Panc1 (cell line): ENCODE measurements at regions not wholly inside any gene's neighbourhood (a gene's known extent, or its start where the extent isn't known, plus 50 kb on each side); places are given as distances from the start of the nearest gene placed in this dataset.

Experiments
- ATAC-seq: fragments of 200-7000 bp; cut with Tn5 transposase; 2 replicates; pipeline ENCODE4 v1.9.1; 2020; ENCODE audit warnings: mild to moderate bottlenecking, moderate library complexity
- BruUV-seq: library from RNA; stranded (reverse); fragments of 400-500 nt; replicated peaks from 2 replicates; lab custom pipeline; 2021; lab: Mats Ljungman, UMichigan
- CTCF ChIA-PET: fragments of 300-600 bp; sonication (Branson Sonifier 250); formaldehyde crosslinking; loops from one replicate; lab custom pipeline; 2022; ENCODE audit warnings: antibody characterized with exemption; lab: Charles Lee
- POLR2A ChIA-PET: fragments of 300-600 bp; sonication (Branson Sonifier 250); formaldehyde crosslinking; loops from one replicate; lab custom pipeline; 2022; ENCODE audit warnings: antibody characterized with exemption; lab: Charles Lee
- DNase-seq: peaks from one replicate; pipeline ENCODE4 v3.0.0-alpha.2; 2010; ENCODE audit warnings: low read depth, low spot score
- H3K27ac ChIP-seq: 2 replicates; pipeline ENCODE4 v1.5.1; 2011; ENCODE audit warnings: mild to moderate bottlenecking, low read length, inconsistent platforms
- H3K27me3 ChIP-seq: fragments of 200-500 bp; sonication (Bioruptor generic); 2 replicates; pipeline ENCODE4 v1.6.0; 2014; ENCODE audit warnings: low read length, inconsistent platforms; ENCODE audit not compliant: control insufficient read depth, insufficient read depth
- H3K36me3 ChIP-seq: fragments of 200-500 bp; sonication (Bioruptor generic); 2 replicates; pipeline ENCODE4 v1.5.1; 2014; ENCODE audit warnings: inconsistent platforms, mild to moderate bottlenecking, low read length, moderate library complexity; ENCODE audit not compliant: control insufficient read depth, insufficient read depth
- H3K4me1 ChIP-seq: 2 replicates; pipeline ENCODE4 v1.5.1; 2011; ENCODE audit warnings: inconsistent platforms, mild to moderate bottlenecking, low read length, moderate library complexity; ENCODE audit not compliant: control insufficient read depth, insufficient read depth
- H3K4me3 ChIP-seq, 2 experiments: 2 replicates each; pipeline ENCODE4 v1.5.1; 2011 to 2012; ENCODE audit warnings: low read depth in 2 of 2, low read length in 2 of 2, mild to moderate bottlenecking in 2 of 2, inconsistent platforms in 1 of 2, moderate library complexity in 1 of 2
- H3K9me3 ChIP-seq: fragments of 200-500 bp; sonication (Bioruptor generic); 2 replicates; pipeline ENCODE4 v1.5.1; 2014; ENCODE audit warnings: low read depth, mild to moderate bottlenecking, inconsistent platforms, low read length, moderate library complexity; ENCODE audit not compliant: control insufficient read depth, insufficient read depth
- POLR2AphosphoS5 ChIP-seq: IDR thresholded peaks from 2 replicates; pipeline ENCODE4 v1.6.1; 2012; ENCODE audit warnings: mild to moderate bottlenecking, low read depth, low read length, moderate library complexity
- SIN3A ChIP-seq: IDR thresholded peaks from 2 replicates; pipeline ENCODE4 v1.6.1; 2012; ENCODE audit warnings: low read depth, mild to moderate bottlenecking, low read length, moderate library complexity, borderline replicate concordance; ENCODE audit not compliant: insufficient read depth
- TCF7L2 ChIP-seq: IDR thresholded peaks from 2 replicates; pipeline ENCODE4 v1.6.1; 2011; ENCODE audit warnings: mild to moderate bottlenecking, low read depth, low read length, inconsistent platforms
- in situ Hi-C: cut with HindIII; loops from 2 replicates; pipeline ENCODE4 v1.10.0; 2016; ENCODE audit warnings: low sequenced_read_pairs, low pct_unique_long_range_greater_than_20kb
- intact Hi-C: fragments of 100-400 bp; cut with micrococcal nuclease; formaldehyde crosslinking; loops from one replicate; pipeline ENCODE4 v1.10.0; 2022; ENCODE audit not compliant: unreplicated experiment
- TF ChIP-seq, protein P1 (sequence below), 2 experiments: IDR thresholded peaks; 2 replicates each; pipeline ENCODE4 v1.6.1; 2011 to 2012; ENCODE audit warnings: low read depth in 2 of 2, control low read depth in 1 of 2, low read length in 1 of 2, mild to moderate bottlenecking in 1 of 2, moderate library complexity in 1 of 2; ENCODE audit not compliant: insufficient read depth in 1 of 2
- TF ChIP-seq, protein P2 (sequence below): fragments of 450-650 bp; IDR thresholded peaks from 2 replicates; pipeline ENCODE4 v1.5.1; 2017; ENCODE audit warnings: mild to moderate bottlenecking

DNA sequence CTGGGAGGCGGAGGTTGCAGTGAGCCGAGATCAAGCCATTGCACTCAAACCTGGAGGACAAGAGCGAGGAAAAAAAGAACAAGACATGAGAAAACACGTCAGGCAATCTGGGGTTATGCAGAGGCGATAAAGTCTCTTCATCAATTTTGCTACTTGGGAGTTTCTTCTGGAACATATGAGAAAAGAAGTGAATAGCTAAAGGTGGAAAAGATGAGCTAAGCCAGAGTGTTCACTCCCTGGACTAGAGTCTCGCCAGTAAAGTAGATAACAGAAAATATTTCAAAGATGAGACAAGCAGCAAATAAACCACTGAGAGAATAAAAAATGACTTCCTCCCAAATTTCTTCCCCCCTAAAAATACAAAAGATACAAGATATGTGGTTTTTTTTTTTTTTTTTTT lies 188.4 kb upstream of the HES1 start:
- Histone ChIP-seq H3K4me1 (no peaks in the 10 kb centered on the region), H3K9me3 (no peaks in the 10 kb centered on the region), H3K27ac (no peak overlapping the region), H3K4me3 (no peak overlapping the region), H3K27me3 (no peaks in the 10 kb centered on the region), H3K36me3 (no peaks in the 10 kb centered on the region)
- DNase-seq: no peak
- ATAC-seq: no peak
- no TSS peak for BruUV-seq
- CTCF ChIA-PET: no interaction called here
- in situ Hi-C loops (no loop called here), intact Hi-C loops (no loop called here)
- POLR2A ChIA-PET: no interaction called here
- TF ChIP-seq, protein P1, sequence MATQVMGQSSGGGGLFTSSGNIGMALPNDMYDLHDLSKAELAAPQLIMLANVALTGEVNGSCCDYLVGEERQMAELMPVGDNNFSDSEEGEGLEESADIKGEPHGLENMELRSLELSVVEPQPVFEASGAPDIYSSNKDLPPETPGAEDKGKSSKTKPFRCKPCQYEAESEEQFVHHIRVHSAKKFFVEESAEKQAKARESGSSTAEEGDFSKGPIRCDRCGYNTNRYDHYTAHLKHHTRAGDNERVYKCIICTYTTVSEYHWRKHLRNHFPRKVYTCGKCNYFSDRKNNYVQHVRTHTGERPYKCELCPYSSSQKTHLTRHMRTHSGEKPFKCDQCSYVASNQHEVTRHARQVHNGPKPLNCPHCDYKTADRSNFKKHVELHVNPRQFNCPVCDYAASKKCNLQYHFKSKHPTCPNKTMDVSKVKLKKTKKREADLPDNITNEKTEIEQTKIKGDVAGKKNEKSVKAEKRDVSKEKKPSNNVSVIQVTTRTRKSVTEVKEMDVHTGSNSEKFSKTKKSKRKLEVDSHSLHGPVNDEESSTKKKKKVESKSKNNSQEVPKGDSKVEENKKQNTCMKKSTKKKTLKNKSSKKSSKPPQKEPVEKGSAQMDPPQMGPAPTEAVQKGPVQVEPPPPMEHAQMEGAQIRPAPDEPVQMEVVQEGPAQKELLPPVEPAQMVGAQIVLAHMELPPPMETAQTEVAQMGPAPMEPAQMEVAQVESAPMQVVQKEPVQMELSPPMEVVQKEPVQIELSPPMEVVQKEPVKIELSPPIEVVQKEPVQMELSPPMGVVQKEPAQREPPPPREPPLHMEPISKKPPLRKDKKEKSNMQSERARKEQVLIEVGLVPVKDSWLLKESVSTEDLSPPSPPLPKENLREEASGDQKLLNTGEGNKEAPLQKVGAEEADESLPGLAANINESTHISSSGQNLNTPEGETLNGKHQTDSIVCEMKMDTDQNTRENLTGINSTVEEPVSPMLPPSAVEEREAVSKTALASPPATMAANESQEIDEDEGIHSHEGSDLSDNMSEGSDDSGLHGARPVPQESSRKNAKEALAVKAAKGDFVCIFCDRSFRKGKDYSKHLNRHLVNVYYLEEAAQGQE (IDR thresholded peaks at IDR 0.05; ENCODE audit: insufficient read depth in 1 of 2, low read depth in 2 of 2, low read length in 1 of 2): no peak
- TF ChIP-seq TCF7L2: no peak
- TF ChIP-seq, protein P2, sequence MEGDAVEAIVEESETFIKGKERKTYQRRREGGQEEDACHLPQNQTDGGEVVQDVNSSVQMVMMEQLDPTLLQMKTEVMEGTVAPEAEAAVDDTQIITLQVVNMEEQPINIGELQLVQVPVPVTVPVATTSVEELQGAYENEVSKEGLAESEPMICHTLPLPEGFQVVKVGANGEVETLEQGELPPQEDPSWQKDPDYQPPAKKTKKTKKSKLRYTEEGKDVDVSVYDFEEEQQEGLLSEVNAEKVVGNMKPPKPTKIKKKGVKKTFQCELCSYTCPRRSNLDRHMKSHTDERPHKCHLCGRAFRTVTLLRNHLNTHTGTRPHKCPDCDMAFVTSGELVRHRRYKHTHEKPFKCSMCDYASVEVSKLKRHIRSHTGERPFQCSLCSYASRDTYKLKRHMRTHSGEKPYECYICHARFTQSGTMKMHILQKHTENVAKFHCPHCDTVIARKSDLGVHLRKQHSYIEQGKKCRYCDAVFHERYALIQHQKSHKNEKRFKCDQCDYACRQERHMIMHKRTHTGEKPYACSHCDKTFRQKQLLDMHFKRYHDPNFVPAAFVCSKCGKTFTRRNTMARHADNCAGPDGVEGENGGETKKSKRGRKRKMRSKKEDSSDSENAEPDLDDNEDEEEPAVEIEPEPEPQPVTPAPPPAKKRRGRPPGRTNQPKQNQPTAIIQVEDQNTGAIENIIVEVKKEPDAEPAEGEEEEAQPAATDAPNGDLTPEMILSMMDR: no peak
- TF ChIP-seq POLR2AphosphoS5: no peak
- no peak for TF ChIP-seq SIN3A

DNA sequence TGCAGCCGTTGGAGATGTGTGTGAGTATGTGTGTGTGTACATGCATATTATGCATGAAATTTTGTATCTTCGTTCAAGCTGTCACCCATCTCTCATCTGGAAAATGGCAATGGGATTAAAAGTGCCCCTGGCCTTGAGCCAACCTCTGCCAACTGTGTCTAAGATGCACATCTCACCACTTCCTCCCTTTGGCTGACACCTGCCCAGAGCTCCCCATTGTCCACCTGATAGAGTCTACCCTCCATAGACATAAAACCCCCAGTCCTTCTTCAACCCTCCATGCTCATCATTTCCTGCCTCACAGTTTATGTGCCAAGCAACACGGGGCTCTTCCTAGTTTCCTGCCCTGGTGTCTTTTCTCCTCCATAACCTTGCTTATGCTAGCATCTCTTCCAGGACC lies 187.5 kb upstream of the HES1 start:
- no peak for DNase-seq
- no peaks in the 10 kb centered on the region for H3K36me3 ChIP-seq
- ChIA-PET POLR2A (no interaction called here), CTCF (no interaction called here)
- in situ Hi-C loops (no loop called here), intact Hi-C loops (no loop called here)
- no peak for ATAC-seq
- H3K9me3 ChIP-seq: no peaks in the 10 kb centered on the region
- TF ChIP-seq, protein P2: no peak
- no peak for TF ChIP-seq POLR2AphosphoS5
- no peak for TF ChIP-seq SIN3A
- TF ChIP-seq, protein P1 (IDR thresholded peaks at IDR 0.05; ENCODE audit: insufficient read depth in 1 of 2, low read depth in 2 of 2, low read length in 1 of 2): no peak
- no peak for TF ChIP-seq TCF7L2
- H3K27me3 ChIP-seq: no peaks in the 10 kb centered on the region
- BruUV-seq: no TSS peak
- H3K4me3 ChIP-seq: no peak overlapping the region
- no peak overlapping the region for H3K27ac ChIP-seq
- no peaks in the 10 kb centered on the region for H3K4me1 ChIP-seq
